ENCODE measurements at regions not wholly inside any gene's neighbourhood (a gene's known extent, or its start where the extent isn't known, plus 50 kb on each side); places are given as distances from the start of the nearest gene placed in this dataset.

GRCh38 chr3:177512945-177513814 is 315.9 kb upstream of the TBL1XR1 start:
- no peak for DNase-seq (ENCODE audit: low read depth, low spot score)

- DNase-seq (ENCODE audit: low read depth, low spot score) = no peak
Measured at GRCh38 chr3:177513815-177514610, 316.7 kb upstream of the TBL1XR1 start.

GRCh38 chr3:177514611-177515499 is 317.6 kb upstream of the TBL1XR1 start:
- DNase-seq (ENCODE audit: low read depth, low spot score) = no peak

- no peak for DNase-seq (ENCODE audit: low read depth, low spot score)
Measured at GRCh38 chr3:177515786-177516157, 318.5 kb upstream of the TBL1XR1 start.

- no peak for DNase-seq (ENCODE audit: low read depth, low spot score)
Measured at GRCh38 chr3:177516158-177517011, 319.1 kb upstream of the TBL1XR1 start.

GRCh38 chr3:177517906-177518305 is 320.6 kb upstream of the TBL1XR1 start:
- DNase-seq (ENCODE audit: low read depth, low spot score) = no peak

GRCh38 chr3:177519588-177519987 is 322.3 kb upstream of the TBL1XR1 start:
- DNase-seq (ENCODE audit: low read depth, low spot score) = no peak

GRCh38 chr3:177521305-177521704 is 324.0 kb upstream of the TBL1XR1 start:
- DNase-seq (ENCODE audit: low read depth, low spot score) = no peak

- no peak for DNase-seq (ENCODE audit: low read depth, low spot score)
Measured at GRCh38 chr3:177522051-177522450, 324.8 kb upstream of the TBL1XR1 start.

- no peak for DNase-seq (ENCODE audit: low read depth, low spot score)
Measured at GRCh38 chr3:177523067-177523675, 325.9 kb upstream of the TBL1XR1 start.

- DNase-seq (ENCODE audit: low read depth, low spot score) = no peak
Measured at GRCh38 chr3:177523872-177524438, 326.7 kb upstream of the TBL1XR1 start.

- DNase-seq (ENCODE audit: low read depth, low spot score) = no peak
Measured at GRCh38 chr3:177524742-177525141, 327.5 kb upstream of the TBL1XR1 start.

- DNase-seq (ENCODE audit: low read depth, low spot score) = no peak
Measured at GRCh38 chr3:177525414-177525813, 328.1 kb upstream of the TBL1XR1 start.

GRCh38 chr3:177525987-177526712 is 328.9 kb upstream of the TBL1XR1 start:
- DNase-seq (ENCODE audit: low read depth, low spot score) = no peak

GRCh38 chr3:177527182-177527581 is 329.9 kb upstream of the TBL1XR1 start:
- DNase-seq (ENCODE audit: low read depth, low spot score) = no peak

- no peak for DNase-seq (ENCODE audit: low read depth, low spot score)
Measured at GRCh38 chr3:177528306-177529070, 331.2 kb upstream of the TBL1XR1 start.

GRCh38 chr3:177529071-177529550 is 331.8 kb upstream of the TBL1XR1 start:
- DNase-seq (ENCODE audit: low read depth, low spot score) = no peak

GRCh38 chr3:177529716-177530335 is 332.5 kb upstream of the TBL1XR1 start:
- DNase-seq (ENCODE audit: low read depth, low spot score) = no peak

Data from activated CD4-positive, CD25-positive, alpha-beta regulatory T cell treated with anti-CD3 and anti-CD28 coated beads, Interleukin-2, amount 50 U/mL, for 16 hours (primary cell).